C4-2B (cell line): ENCODE measurements at regions not wholly inside any gene's neighbourhood (a gene's known extent, or its start where the extent isn't known, plus 50 kb on each side); places are given as distances from the start of the nearest gene placed in this dataset.
"Not testable (repeated sequence)": the region's sequence is repeated elsewhere in the genome, so short reads cannot be mapped to it uniquely, and the experiment has no call there.

ENCODE experiments used
- H3K27ac ChIP-seq: fragments of 450-650 bp; 2 replicates; pipeline ENCODE4 v1.5.1; 2017
- CTCF ChIP-seq: fragments of 450-650 bp; conservative IDR thresholded peaks from 2 replicates; pipeline ENCODE4 v1.5.1; 2017; ENCODE audit warnings: mild to moderate bottlenecking
- ZFX ChIP-seq: fragments of 450-650 bp; IDR thresholded peaks from 2 replicates; pipeline ENCODE4 v1.6.1; 2017

- TF ChIP-seq ZFX (no peak), CTCF (no peak)
- H3K27ac ChIP-seq = no peak overlapping the region
These were observed 201.3 kb downstream of the AKAP7 start for GRCh38 chr6:131336596-131336995.

- H3K27ac ChIP-seq = not testable (repeated sequence)
These were observed 211.6 kb downstream of the AKAP7 start for GRCh38 chr6:131346896-131347295.

GRCh38 chr6:131348572-131348971 lies 213.3 kb downstream of the AKAP7 start:
- no peak for TF ChIP-seq CTCF
- TF ChIP-seq ZFX = no peak

GRCh38 chr6:131349199-131349598 lies 213.9 kb downstream of the AKAP7 start:
- TF ChIP-seq ZFX (no peak), CTCF (no peak)
- H3K27ac ChIP-seq = no peak overlapping the region

More at GRCh38 chr6:131348572-131348971, 213.3 kb downstream of the AKAP7 start:
- no peak overlapping the region for H3K27ac ChIP-seq

- no peak overlapping the region for H3K27ac ChIP-seq
- no peak for TF ChIP-seq CTCF
- no peak for TF ChIP-seq ZFX
These were observed 217.8 kb downstream of the AKAP7 start for GRCh38 chr6:131353106-131353505.

- no peak overlapping the region for H3K27ac ChIP-seq
- TF ChIP-seq CTCF (no peak), ZFX (no peak)
These were observed 218.6 kb downstream of the AKAP7 start for GRCh38 chr6:131353876-131354275.

- no peak overlapping the region for H3K27ac ChIP-seq
- no peak for TF ChIP-seq ZFX
- no peak for TF ChIP-seq CTCF
These were observed 218.7 kb upstream of the ARG1 start for GRCh38 chr6:131354356-131354755.

- TF ChIP-seq CTCF (no peak), ZFX (no peak)
- no peak overlapping the region for H3K27ac ChIP-seq
These were observed 216.9 kb upstream of the ARG1 start for GRCh38 chr6:131356161-131356560.
